T-helper 17 cell (primary cell): ENCODE measurements at regions not wholly inside any gene's neighbourhood (a gene's known extent, or its start where the extent isn't known, plus 50 kb on each side); places are given as distances from the start of the nearest gene placed in this dataset.

Experiments
- ATAC-seq: fragments of 150-1000 bp; cut with Tn5 transposase; 2 replicates; pipeline ENCODE4 v1.10.0; 2021; ENCODE audit warnings: mild to moderate bottlenecking, moderate library complexity
- DNase-seq, 3 donors: peaks; one replicate each; pipeline versions ENCODE4 v3.0.0 to v3.0.0-alpha.2; 2020 to 2021
- H3K9me3 ChIP-seq: one replicate; pipeline ENCODE4 v1.7.0; 2013; ENCODE audit warnings: low read length, mild to moderate bottlenecking; ENCODE audit not compliant: control insufficient read depth, poor library complexity, severe bottlenecking
- H3K27ac Mint-ChIP-seq: one replicate; pipeline ENCODE4 v1.8.0; 2022; ENCODE audit warnings: mild to moderate bottlenecking, moderate library complexity, mixed read lengths
- H3K27me3 Mint-ChIP-seq: one replicate; pipeline ENCODE4 v1.8.0; 2022; ENCODE audit warnings: mixed read lengths
- H3K36me3 Mint-ChIP-seq: one replicate; pipeline ENCODE4 v1.8.0; 2022; ENCODE audit warnings: low read depth, mixed read lengths
- H3K4me1 Mint-ChIP-seq: one replicate; pipeline ENCODE4 v1.8.0; 2022; ENCODE audit warnings: mild to moderate bottlenecking, mixed read lengths
- H3K4me3 Mint-ChIP-seq: one replicate; pipeline ENCODE4 v1.8.0; 2022; ENCODE audit warnings: mild to moderate bottlenecking, moderate library complexity, mixed read lengths

- ATAC-seq: no peak
- Mint-ChIP-seq H3K27me3 (peaks cover 20% of the 10 kb centered on the region), H3K4me3 (no peak overlapping the region), H3K4me1 (peaks cover 2% of the 10 kb centered on the region), H3K27ac (no peak overlapping the region), H3K36me3 (no peaks in the 10 kb centered on the region)
- no peak for DNase-seq
- H3K9me3 ChIP-seq: no peaks in the 10 kb centered on the region
These were observed 156.3 kb upstream of the SKOR2 start for GRCh38 chr18:47407736-47408135.

GRCh38 chr18:47404845-47405244 lies 153.4 kb upstream of the SKOR2 start:
- no peaks in the 10 kb centered on the region for H3K9me3 ChIP-seq
- H3K4me1 Mint-ChIP-seq: peaks cover 2% of the 10 kb centered on the region
- H3K36me3 Mint-ChIP-seq: no peaks in the 10 kb centered on the region
- no peaks in the 10 kb centered on the region for H3K27me3 Mint-ChIP-seq
- no peak for DNase-seq
- no peak for ATAC-seq
- no peak overlapping the region for H3K27ac Mint-ChIP-seq
- no peak overlapping the region for H3K4me3 Mint-ChIP-seq

GRCh38 chr18:47403949-47404348 lies 152.5 kb upstream of the SKOR2 start:
- Mint-ChIP-seq H3K36me3 (no peaks in the 10 kb centered on the region), H3K27me3 (peaks cover 3% of the 10 kb centered on the region), H3K4me1 (peaks cover 2% of the 10 kb centered on the region), H3K27ac (no peak overlapping the region), H3K4me3 (no peak overlapping the region)
- H3K9me3 ChIP-seq: no peaks in the 10 kb centered on the region
- DNase-seq (no peak), ATAC-seq (no peak)

- Mint-ChIP-seq H3K36me3 (no peaks in the 10 kb centered on the region), H3K4me1 (peaks cover 2% of the 10 kb centered on the region), H3K27me3 (peaks cover 9% of the 10 kb centered on the region), H3K4me3 (no peak overlapping the region), H3K27ac (no peak overlapping the region)
- H3K9me3 ChIP-seq: no peaks in the 10 kb centered on the region
- DNase-seq (no peak), ATAC-seq (no peak)
These were observed 151.9 kb upstream of the SKOR2 start for GRCh38 chr18:47403317-47403716.

- no peaks in the 10 kb centered on the region for H3K9me3 ChIP-seq
- no peak for ATAC-seq
- no peaks in the 10 kb centered on the region for H3K4me1 Mint-ChIP-seq
- DNase-seq: no peak
- no peak overlapping the region for H3K27ac Mint-ChIP-seq
- H3K27me3 Mint-ChIP-seq: peaks cover 9% of the 10 kb centered on the region
- H3K36me3 Mint-ChIP-seq: no peaks in the 10 kb centered on the region
- H3K4me3 Mint-ChIP-seq: no peak overlapping the region
These were observed 148.0 kb upstream of the SKOR2 start for GRCh38 chr18:47399475-47399874.

- no peak overlapping the region for H3K27ac Mint-ChIP-seq
- H3K9me3 ChIP-seq: no peaks in the 10 kb centered on the region
- H3K4me1 Mint-ChIP-seq: no peaks in the 10 kb centered on the region
- DNase-seq (no peak), ATAC-seq (no peak)
- H3K36me3 Mint-ChIP-seq: no peaks in the 10 kb centered on the region
- H3K27me3 Mint-ChIP-seq: peaks cover 15% of the 10 kb centered on the region
- no peak overlapping the region for H3K4me3 Mint-ChIP-seq
These were observed 146.3 kb upstream of the SKOR2 start for GRCh38 chr18:47397671-47398319.

GRCh38 chr18:47391665-47392064 lies 140.2 kb upstream of the SKOR2 start:
- Mint-ChIP-seq H3K27ac (no peak overlapping the region), H3K4me3 (no peak overlapping the region), H3K4me1 (no peaks in the 10 kb centered on the region), H3K27me3 (peaks cover 22% of the 10 kb centered on the region), H3K36me3 (no peaks in the 10 kb centered on the region)
- no peaks in the 10 kb centered on the region for H3K9me3 ChIP-seq
- DNase-seq: no peak
- no peak for ATAC-seq

GRCh38 chr18:47390410-47391024 lies 139.1 kb upstream of the SKOR2 start:
- no peaks in the 10 kb centered on the region for H3K9me3 ChIP-seq
- ATAC-seq: no peak
- Mint-ChIP-seq H3K4me1 (no peaks in the 10 kb centered on the region), H3K36me3 (no peaks in the 10 kb centered on the region), H3K27me3 (peaks cover 22% of the 10 kb centered on the region), H3K4me3 (no peak overlapping the region), H3K27ac (no peak overlapping the region)
- DNase-seq: no peak

- H3K4me1 Mint-ChIP-seq: no peaks in the 10 kb centered on the region
- ATAC-seq: no peak
These were observed 137.8 kb upstream of the SKOR2 start for GRCh38 chr18:47389210-47389609.

GRCh38 chr18:47387864-47388263 lies 136.4 kb upstream of the SKOR2 start:
- H3K4me3 Mint-ChIP-seq: no peak overlapping the region
- H3K4me1 Mint-ChIP-seq: no peaks in the 10 kb centered on the region
- no peaks in the 10 kb centered on the region for H3K9me3 ChIP-seq
- no peaks in the 10 kb centered on the region for H3K36me3 Mint-ChIP-seq
- no peak overlapping the region for H3K27ac Mint-ChIP-seq
- H3K27me3 Mint-ChIP-seq: peaks cover 25% of the 10 kb centered on the region
- DNase-seq: no peak
- ATAC-seq: no peak

More at GRCh38 chr18:47389210-47389609, 137.8 kb upstream of the SKOR2 start:
- Mint-ChIP-seq H3K27ac (no peak overlapping the region), H3K36me3 (no peaks in the 10 kb centered on the region), H3K4me3 (no peak overlapping the region), H3K27me3 (peaks cover 26% of the 10 kb centered on the region)
- no peak for DNase-seq
- no peaks in the 10 kb centered on the region for H3K9me3 ChIP-seq

- ATAC-seq (no peak), DNase-seq (no peak)
- H3K9me3 ChIP-seq: no peaks in the 10 kb centered on the region
- Mint-ChIP-seq H3K27me3 (peaks cover 17% of the 10 kb centered on the region), H3K27ac (no peak overlapping the region), H3K4me3 (no peak overlapping the region), H3K4me1 (no peaks in the 10 kb centered on the region), H3K36me3 (no peaks in the 10 kb centered on the region)
These were observed 132.3 kb upstream of the SKOR2 start for GRCh38 chr18:47383729-47384128.

GRCh38 chr18:47381975-47382570 lies 130.6 kb upstream of the SKOR2 start:
- DNase-seq (no peak), ATAC-seq (no peak)
- H3K4me1 Mint-ChIP-seq: no peaks in the 10 kb centered on the region
- H3K4me3 Mint-ChIP-seq: no peak overlapping the region
- H3K36me3 Mint-ChIP-seq: no peaks in the 10 kb centered on the region
- no peak overlapping the region for H3K27ac Mint-ChIP-seq
- peaks cover 19% of the 10 kb centered on the region for H3K27me3 Mint-ChIP-seq
- no peaks in the 10 kb centered on the region for H3K9me3 ChIP-seq

GRCh38 chr18:47380153-47380552 lies 128.7 kb upstream of the SKOR2 start:
- Mint-ChIP-seq H3K4me3 (no peak overlapping the region), H3K27ac (no peak overlapping the region), H3K27me3 (peaks cover 29% of the 10 kb centered on the region), H3K36me3 (no peaks in the 10 kb centered on the region), H3K4me1 (no peaks in the 10 kb centered on the region)
- DNase-seq (no peak), ATAC-seq (no peak)
- H3K9me3 ChIP-seq: no peaks in the 10 kb centered on the region

- no peaks in the 10 kb centered on the region for H3K9me3 ChIP-seq
- H3K27ac Mint-ChIP-seq: no peak overlapping the region
- H3K27me3 Mint-ChIP-seq: peaks cover 12% of the 10 kb centered on the region
- ATAC-seq: no peak
- no peak overlapping the region for H3K4me3 Mint-ChIP-seq
- no peak for DNase-seq
- no peaks in the 10 kb centered on the region for H3K36me3 Mint-ChIP-seq
- no peaks in the 10 kb centered on the region for H3K4me1 Mint-ChIP-seq
These were observed 122.0 kb upstream of the SKOR2 start for GRCh38 chr18:47373465-47373864.
